GM12864 (cell line): ENCODE measurements at regions not wholly inside any gene's neighbourhood (a gene's known extent, or its start where the extent isn't known, plus 50 kb on each side); places are given as distances from the start of the nearest gene placed in this dataset.

Source experiments
- DNase-seq: peaks from one replicate; pipeline ENCODE4 v3.0.0-alpha.2; 2011; ENCODE audit warnings: low read depth
- H3K4me3 ChIP-seq: 2 replicates; pipeline ENCODE4 v1.5.1; 2011; ENCODE audit warnings: mild to moderate bottlenecking, low read depth, low read length, control low read depth
- TF ChIP-seq, protein P1 (sequence below): IDR thresholded peaks from 2 replicates; pipeline ENCODE4 v1.5.1; 2011; ENCODE audit warnings: low read depth, mild to moderate bottlenecking, moderate library complexity, low read length, control low read depth, inconsistent platforms; ENCODE audit errors: missing control alignments

GRCh38 chr19:30708416-30709178, 336.4 kb downstream of the ZNF536 start:
- TF ChIP-seq, protein P1, sequence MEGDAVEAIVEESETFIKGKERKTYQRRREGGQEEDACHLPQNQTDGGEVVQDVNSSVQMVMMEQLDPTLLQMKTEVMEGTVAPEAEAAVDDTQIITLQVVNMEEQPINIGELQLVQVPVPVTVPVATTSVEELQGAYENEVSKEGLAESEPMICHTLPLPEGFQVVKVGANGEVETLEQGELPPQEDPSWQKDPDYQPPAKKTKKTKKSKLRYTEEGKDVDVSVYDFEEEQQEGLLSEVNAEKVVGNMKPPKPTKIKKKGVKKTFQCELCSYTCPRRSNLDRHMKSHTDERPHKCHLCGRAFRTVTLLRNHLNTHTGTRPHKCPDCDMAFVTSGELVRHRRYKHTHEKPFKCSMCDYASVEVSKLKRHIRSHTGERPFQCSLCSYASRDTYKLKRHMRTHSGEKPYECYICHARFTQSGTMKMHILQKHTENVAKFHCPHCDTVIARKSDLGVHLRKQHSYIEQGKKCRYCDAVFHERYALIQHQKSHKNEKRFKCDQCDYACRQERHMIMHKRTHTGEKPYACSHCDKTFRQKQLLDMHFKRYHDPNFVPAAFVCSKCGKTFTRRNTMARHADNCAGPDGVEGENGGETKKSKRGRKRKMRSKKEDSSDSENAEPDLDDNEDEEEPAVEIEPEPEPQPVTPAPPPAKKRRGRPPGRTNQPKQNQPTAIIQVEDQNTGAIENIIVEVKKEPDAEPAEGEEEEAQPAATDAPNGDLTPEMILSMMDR = no peak
- no peak overlapping the region for H3K4me3 ChIP-seq
- DNase-seq = no peak

DNA sequence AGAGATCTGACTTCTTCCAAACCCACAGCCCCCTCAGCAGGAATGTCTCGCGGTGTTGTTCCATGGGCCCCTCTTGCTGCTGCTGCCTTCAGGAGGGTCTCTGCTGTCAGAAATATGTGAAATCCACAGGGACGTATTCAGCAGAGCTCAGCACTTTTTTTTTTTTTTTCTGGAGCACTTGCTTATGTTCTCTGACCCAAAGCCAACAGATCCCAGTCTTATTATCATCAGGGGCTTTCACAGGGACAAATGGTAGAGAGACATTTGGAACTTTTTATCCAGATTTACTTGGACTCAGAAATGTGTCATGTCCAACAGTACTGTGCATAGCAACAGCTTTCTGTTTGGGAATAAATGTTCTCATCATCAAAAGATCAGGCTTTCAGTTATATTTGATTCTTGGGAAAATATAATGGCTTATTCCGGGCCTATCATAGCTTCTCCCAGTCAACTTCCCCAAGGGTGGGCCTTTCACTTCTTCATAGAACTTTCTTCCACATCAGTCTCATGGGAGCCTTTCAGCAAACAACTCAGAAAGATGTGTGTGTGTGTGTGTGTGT, 332.7 kb downstream of the ZNF536 start:
- TF ChIP-seq, protein P1 = no peak
- no peak overlapping the region for H3K4me3 ChIP-seq
- no peak for DNase-seq

- no peak for DNase-seq
- H3K4me3 ChIP-seq = no peak overlapping the region
- TF ChIP-seq, protein P1 = no peak
Measured at GRCh38 chr19:30703645-30704044, 331.5 kb downstream of the ZNF536 start.

DNA sequence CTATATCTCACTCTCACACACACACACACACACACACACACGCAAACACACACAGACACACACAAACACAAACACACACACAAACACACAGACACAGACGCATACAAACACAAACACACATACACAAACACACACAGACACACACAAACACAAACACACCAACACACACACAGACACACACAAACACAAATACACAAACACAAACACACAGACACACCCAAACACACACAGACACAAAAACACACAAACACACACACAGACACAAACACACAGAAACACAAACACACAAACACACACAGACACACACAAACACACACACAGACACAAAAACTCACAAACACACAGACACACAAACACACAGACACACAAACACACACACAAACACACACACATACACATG, 329.0 kb downstream of the ZNF536 start:
- no peak overlapping the region for H3K4me3 ChIP-seq
- TF ChIP-seq, protein P1 = no peak
- no peak for DNase-seq

GRCh38 chr19:30699871-30700280, 327.7 kb downstream of the ZNF536 start:
- no peak for DNase-seq
- H3K4me3 ChIP-seq = no peak overlapping the region
- TF ChIP-seq, protein P1 = no peak

DNA sequence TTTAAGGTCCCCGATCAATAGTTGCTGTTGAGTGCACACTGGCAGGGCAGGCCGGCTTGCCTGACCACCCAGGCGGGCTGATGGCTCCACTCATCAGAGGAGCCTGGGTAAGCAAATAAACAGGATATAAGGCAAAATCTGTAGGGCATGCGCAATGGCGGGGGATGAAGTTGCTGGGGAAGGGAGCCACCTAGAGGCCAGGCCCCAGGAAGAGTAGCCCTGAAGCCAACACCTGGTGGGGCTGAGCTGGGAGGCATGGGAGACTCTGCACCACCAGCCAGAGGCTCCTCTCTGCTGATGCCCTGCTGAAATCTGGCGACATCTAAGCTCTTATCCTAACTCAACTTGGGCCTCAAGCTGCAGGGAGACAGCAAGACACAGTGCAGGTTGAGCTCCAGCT, 324.3 kb downstream of the ZNF536 start:
- TF ChIP-seq, protein P1 = peak; percentile 31
- DNase-seq = no peak
- no peak overlapping the region for H3K4me3 ChIP-seq
